A673 (cell line): ENCODE measurements at regions not wholly inside any gene's neighbourhood (a gene's known extent, or its start where the extent isn't known, plus 50 kb on each side); places are given as distances from the start of the nearest gene placed in this dataset.

Source experiments
- BruUV-seq: library from RNA; stranded (reverse); fragments of 400-500 nt; replicated peaks from 2 replicates; lab custom pipeline; 2021; lab: Mats Ljungman, UMichigan
- CTCF ChIA-PET: fragments of 300-600 bp; sonication (Branson Sonifier 250); formaldehyde crosslinking; loops from one replicate; lab custom pipeline; 2022; ENCODE audit warnings: antibody characterized with exemption; lab: Charles Lee
- POLR2A ChIA-PET: fragments of 300-600 bp; sonication (Branson Sonifier 250); formaldehyde crosslinking; loops from one replicate; lab custom pipeline; 2022; ENCODE audit warnings: antibody characterized with exemption; ENCODE audit not compliant: low non-redundant PET; lab: Charles Lee
- DNase-seq: peaks from one replicate; pipeline ENCODE4 v3.0.0-alpha.2; 2015; ENCODE audit warnings: low spot score
- H3K27ac ChIP-seq: fragments of 200-600 bp; sonication (generic); 2 replicates; pipeline ENCODE4 v1.5.1; 2016; ENCODE audit warnings: mixed run types, low read depth, mild to moderate bottlenecking, mixed read lengths, antibody characterized with exemption, low read length; ENCODE audit not compliant: poor library complexity, severe bottlenecking
- H3K27me3 ChIP-seq: fragments of 200-600 bp; sonication (generic); replicated peaks from 2 replicates; pipeline ENCODE4 v1.6.1; 2017; ENCODE audit warnings: mixed run types, low read depth, mild to moderate bottlenecking, mixed read lengths, antibody characterized with exemption, low read length; ENCODE audit not compliant: insufficient read depth, poor library complexity
- H3K36me3 ChIP-seq: fragments of 200-600 bp; sonication (generic); 2 replicates; pipeline ENCODE4 v1.6.1; 2016; ENCODE audit warnings: mixed run types, mild to moderate bottlenecking, mixed read lengths, antibody characterized with exemption, low read length; ENCODE audit not compliant: insufficient read depth, poor library complexity, severe bottlenecking
- H3K4me1 ChIP-seq: fragments of 200-600 bp; sonication (generic); 2 replicates; pipeline ENCODE4 v1.6.1; 2017; ENCODE audit warnings: mixed run types, mild to moderate bottlenecking, mixed read lengths, antibody characterized with exemption, low read length; ENCODE audit not compliant: insufficient read depth, poor library complexity, severe bottlenecking
- H3K4me3 ChIP-seq: fragments of 200-600 bp; sonication (generic); 2 replicates; pipeline ENCODE4 v1.5.1; 2016; ENCODE audit warnings: low read depth, mixed run types, mild to moderate bottlenecking, mixed read lengths, low read length; ENCODE audit not compliant: poor library complexity, severe bottlenecking
- H3K9me3 ChIP-seq: fragments of 200-600 bp; sonication (generic); 2 replicates; pipeline ENCODE4 v1.6.1; 2016; ENCODE audit warnings: mixed run types, low read depth, mild to moderate bottlenecking, mixed read lengths, antibody characterized with exemption, low read length; ENCODE audit not compliant: poor library complexity, severe bottlenecking
- CTCF ChIP-seq: fragments of 300-800, 200-600 bp; sonication (generic); conservative IDR thresholded peaks from 2 replicates; pipeline ENCODE4 v1.5.1; 2017; ENCODE audit warnings: low read depth, mild to moderate bottlenecking, antibody characterized with exemption, low read length, moderate library complexity, mixed read lengths
- EZH2 ChIP-seq: fragments of 200-600 bp; sonication (generic); IDR thresholded peaks from 2 replicates; pipeline ENCODE4 v1.6.1; 2017; ENCODE audit warnings: borderline replicate concordance, low read depth, mild to moderate bottlenecking, mixed read lengths, antibody characterized with exemption, low read length; ENCODE audit not compliant: poor library complexity, severe bottlenecking
- intact Hi-C: fragments of 100-400 bp; cut with micrococcal nuclease; formaldehyde crosslinking; loops from one replicate; pipeline ENCODE4 v1.10.0; 2022; ENCODE audit not compliant: unreplicated experiment

GRCh38 chr14:62079038-62079437, 316.8 kb downstream of the SNAPC1 start:
- BruUV-seq = no TSS peak
- H3K4me3 ChIP-seq = no peak overlapping the region
- intact Hi-C loops = no loop called here
- H3K27me3 ChIP-seq = no peaks in the 10 kb centered on the region
- H3K27ac ChIP-seq = no peak overlapping the region
- no peaks in the 10 kb centered on the region for H3K36me3 ChIP-seq
- DNase-seq = peak; percentile 69
- H3K4me1 ChIP-seq = peaks cover 12% of the 10 kb centered on the region
- H3K9me3 ChIP-seq = no peaks in the 10 kb centered on the region
- POLR2A ChIA-PET = interaction anchor here (0.6 kb wide), 1 partner anchor 1804 kb away, joined by 4 read pairs; no protein-coding TSS in a partner anchor
- no peak for TF ChIP-seq CTCF
- no peak for TF ChIP-seq EZH2
- CTCF ChIA-PET = no interaction called here

GRCh38 chr14:62081012-62081612, 318.9 kb downstream of the SNAPC1 start:
- TF ChIP-seq EZH2 (no peak), CTCF (no peak)
- Histone ChIP-seq H3K27ac (no peak overlapping the region), H3K9me3 (no peaks in the 10 kb centered on the region), H3K4me1 (peaks cover 12% of the 10 kb centered on the region), H3K4me3 (no peak overlapping the region), H3K27me3 (no peaks in the 10 kb centered on the region), H3K36me3 (no peaks in the 10 kb centered on the region)
- ChIA-PET POLR2A (no interaction called here), CTCF (no interaction called here)
- no peak for DNase-seq
- intact Hi-C loops = no loop called here
- no TSS peak for BruUV-seq

GRCh38 chr14:62081951-62082350, 319.7 kb downstream of the SNAPC1 start:
- TF ChIP-seq EZH2 = no peak
- no peak for TF ChIP-seq CTCF
- intact Hi-C loops = no loop called here
- ChIA-PET POLR2A (no interaction called here), CTCF (no interaction called here)
- Histone ChIP-seq H3K27ac (no peak overlapping the region), H3K4me3 (no peak overlapping the region), H3K9me3 (no peaks in the 10 kb centered on the region), H3K4me1 (peaks cover 12% of the 10 kb centered on the region), H3K36me3 (no peaks in the 10 kb centered on the region), H3K27me3 (no peaks in the 10 kb centered on the region)
- BruUV-seq = no TSS peak
- no peak for DNase-seq
